Activated CD8-positive, alpha-beta T cell treated with anti-CD3 and anti-CD28 coated beads for 36 hours (primary cell): ENCODE measurements at regions not wholly inside any gene's neighbourhood (a gene's known extent, or its start where the extent isn't known, plus 50 kb on each side); places are given as distances from the start of the nearest gene placed in this dataset.

ENCODE experiments used
- ATAC-seq: fragments of 200-7000 bp; cut with Tn5 transposase; one replicate; pipeline ENCODE4 v1.10.0; 2021; ENCODE audit warnings: mild to moderate bottlenecking, moderate library complexity
- CTCF ChIA-PET: fragments of 350-600 bp; sonication (Branson Sonifier 250); formaldehyde crosslinking; loops from one replicate; lab custom pipeline; 2021; ENCODE audit warnings: antibody characterized with exemption; lab: Charles Lee
- POLR2A ChIA-PET: fragments of 350-600 bp; sonication (Branson Sonifier 250); formaldehyde crosslinking; loops from one replicate; lab custom pipeline; 2021; ENCODE audit warnings: antibody characterized with exemption; lab: Charles Lee
- DNase-seq: peaks from one replicate; pipeline ENCODE4 v3.0.0-alpha.2; 2020
- H3K27ac Mint-ChIP-seq: one replicate; pipeline ENCODE4 v1.8.0; 2021; ENCODE audit warnings: mild to moderate bottlenecking, mixed read lengths
- H3K27me3 Mint-ChIP-seq: one replicate; pipeline ENCODE4 v1.8.0; 2021; ENCODE audit warnings: mixed read lengths
- H3K36me3 Mint-ChIP-seq: one replicate; pipeline ENCODE4 v1.8.0; 2021; ENCODE audit warnings: low read depth, mixed read lengths
- H3K4me1 Mint-ChIP-seq: one replicate; pipeline ENCODE4 v1.8.0; 2021; ENCODE audit warnings: low read depth, mixed read lengths
- H3K4me3 Mint-ChIP-seq: one replicate; pipeline ENCODE4 v1.8.0; 2021; ENCODE audit warnings: mild to moderate bottlenecking, moderate library complexity, mixed read lengths
- H3K9me3 Mint-ChIP-seq: one replicate; pipeline ENCODE4 v1.8.0; 2021; ENCODE audit warnings: mixed read lengths
- CTCF ChIP-seq: fragments of 200-600 bp; IDR thresholded peaks from one replicate; pipeline ENCODE4 v1.8.0; 2022; ENCODE audit warnings: antibody characterized with exemption, mild to moderate bottlenecking
- intact Hi-C: fragments of 100-400 bp; cut with micrococcal nuclease; formaldehyde crosslinking; loops from one replicate; pipeline ENCODE4 v1.10.0; 2022

- H3K4me1 Mint-ChIP-seq: no peaks in the 10 kb centered on the region
- no peak overlapping the region for H3K4me3 Mint-ChIP-seq
- H3K27me3 Mint-ChIP-seq: no peaks in the 10 kb centered on the region
- CTCF ChIA-PET: no interaction called here
- ATAC-seq (no peak), DNase-seq (no peak)
- peaks cover 1% of the 10 kb centered on the region for H3K9me3 Mint-ChIP-seq
- POLR2A ChIA-PET: no interaction called here
- intact Hi-C loops: no loop called here
- H3K36me3 Mint-ChIP-seq: no peaks in the 10 kb centered on the region
- no peak for TF ChIP-seq CTCF
- H3K27ac Mint-ChIP-seq: no peak overlapping the region
Observed at GRCh38 chr20:16194617-16195360, 378.5 kb downstream of the KIF16B start.

- H3K27ac Mint-ChIP-seq: no peak overlapping the region
- intact Hi-C loops: no loop called here
- CTCF ChIA-PET: no interaction called here
- H3K9me3 Mint-ChIP-seq: peaks cover 1% of the 10 kb centered on the region
- no peak for TF ChIP-seq CTCF
- DNase-seq (no peak), ATAC-seq (no peak)
- no peaks in the 10 kb centered on the region for H3K36me3 Mint-ChIP-seq
- H3K27me3 Mint-ChIP-seq: no peaks in the 10 kb centered on the region
- POLR2A ChIA-PET: no interaction called here
- no peaks in the 10 kb centered on the region for H3K4me1 Mint-ChIP-seq
- no peak overlapping the region for H3K4me3 Mint-ChIP-seq
Observed at GRCh38 chr20:16191496-16191895, 381.8 kb downstream of the KIF16B start.

- intact Hi-C loops: no loop called here
- no peak for DNase-seq
- Mint-ChIP-seq H3K4me3 (no peak overlapping the region), H3K27ac (no peak overlapping the region), H3K36me3 (no peaks in the 10 kb centered on the region), H3K9me3 (peaks cover 1% of the 10 kb centered on the region), H3K27me3 (no peaks in the 10 kb centered on the region), H3K4me1 (no peaks in the 10 kb centered on the region)
- ChIA-PET CTCF (no interaction called here), POLR2A (interaction anchor here (0.6 kb wide), 1 partner anchor 13 kb away, joined by 4 read pairs; no protein-coding TSS in a partner anchor)
- ATAC-seq: no peak
- no peak for TF ChIP-seq CTCF
Observed at GRCh38 chr20:16189371-16189770, 383.9 kb downstream of the KIF16B start.

- intact Hi-C loops: no loop called here
- Mint-ChIP-seq H3K36me3 (no peaks in the 10 kb centered on the region), H3K27me3 (no peaks in the 10 kb centered on the region), H3K4me3 (no peak overlapping the region), H3K9me3 (peaks cover 1% of the 10 kb centered on the region), H3K4me1 (no peaks in the 10 kb centered on the region), H3K27ac (no peak overlapping the region)
- ChIA-PET CTCF (no interaction called here), POLR2A (no interaction called here)
- no peak for DNase-seq
- no peak for ATAC-seq
- no peak for TF ChIP-seq CTCF
Observed at GRCh38 chr20:16187956-16188616, 385.2 kb downstream of the KIF16B start.

GRCh38 chr20:16179919-16180318 lies 393.3 kb downstream of the KIF16B start:
- Mint-ChIP-seq H3K27me3 (no peaks in the 10 kb centered on the region), H3K9me3 (peaks cover 7% of the 10 kb centered on the region), H3K4me1 (no peaks in the 10 kb centered on the region), H3K4me3 (no peak overlapping the region), H3K36me3 (no peaks in the 10 kb centered on the region), H3K27ac (no peak overlapping the region)
- POLR2A ChIA-PET: no interaction called here
- TF ChIP-seq CTCF: no peak
- no peak for DNase-seq
- CTCF ChIA-PET: no interaction called here
- no peak for ATAC-seq
- intact Hi-C loops: no loop called here
